GM10266 (cell line): ENCODE measurements at regions not wholly inside any gene's neighbourhood (a gene's known extent, or its start where the extent isn't known, plus 50 kb on each side); places are given as distances from the start of the nearest gene placed in this dataset.

Experiments used
- DNase-seq: peaks from one replicate; pipeline ENCODE4 v3.0.0; 2012; ENCODE audit errors: extremely low spot score
- CTCF ChIP-seq: IDR thresholded peaks from 2 replicates; pipeline ENCODE4 v1.5.1; 2012; ENCODE audit warnings: mild to moderate bottlenecking, low read depth; ENCODE audit not compliant: control insufficient read depth, insufficient read depth; ENCODE audit errors: missing control alignments

- TF ChIP-seq CTCF = no peak
- no peak for DNase-seq
Measured at GRCh38 chr5:173527671-173528070, 88.8 kb downstream of the BOD1 start.

GRCh38 chr5:173524136-173524535 is 92.3 kb downstream of the BOD1 start:
- TF ChIP-seq CTCF = no peak
- DNase-seq = no peak

- DNase-seq = no peak
- TF ChIP-seq CTCF = no peak
Measured at GRCh38 chr5:173523388-173523787, 93.1 kb downstream of the BOD1 start.

- no peak for TF ChIP-seq CTCF
- no peak for DNase-seq
Measured at GRCh38 chr5:173522518-173522917, 93.9 kb downstream of the BOD1 start.

GRCh38 chr5:173518856-173519255 is 97.6 kb downstream of the BOD1 start:
- TF ChIP-seq CTCF = no peak
- DNase-seq = no peak

GRCh38 chr5:173517648-173518047 is 98.8 kb downstream of the BOD1 start:
- no peak for DNase-seq
- no peak for TF ChIP-seq CTCF

GRCh38 chr5:173515526-173515925 is 100.9 kb downstream of the BOD1 start:
- TF ChIP-seq CTCF = no peak
- DNase-seq = no peak

- no peak for TF ChIP-seq CTCF
- no peak for DNase-seq
Measured at GRCh38 chr5:173514661-173515060, 101.8 kb downstream of the BOD1 start.
